Fibroblast of lung (primary cell): ENCODE measurements at regions not wholly inside any gene's neighbourhood (a gene's known extent, or its start where the extent isn't known, plus 50 kb on each side); places are given as distances from the start of the nearest gene placed in this dataset.

ENCODE experiments used
- CTCF ChIP-seq, 2 donors: IDR thresholded peaks in 1 of 2; conservative IDR thresholded peaks in 1 of 2; 1 replicate in 1 of 2; 2 replicates in 1 of 2; pipeline ENCODE4 v1.5.1; 2011 to 2012; ENCODE audit warnings: low read length in 2 of 2, control low read depth in 1 of 2, inconsistent platforms in 1 of 2, low read depth in 1 of 2, mild to moderate bottlenecking in 1 of 2
- EZH2 ChIP-seq: IDR thresholded peaks from 2 replicates; pipeline ENCODE4 v1.5.1; 2012; ENCODE audit warnings: low read length, control low read depth, mild to moderate bottlenecking; ENCODE audit errors: missing control alignments

- TF ChIP-seq CTCF (conservative IDR thresholded peaks at IDR 0.05 in 1 of 2, IDR thresholded peaks at IDR 0.05 in 1 of 2; ENCODE audit: low read depth in 1 of 2, low read length in 2 of 2), result no peak
- TF ChIP-seq EZH2, result no peak
Observed at GRCh38 chr1:69215883-69216282, 351.8 kb upstream of the LRRC7 start.
